GM23338 (cell line): ENCODE measurements at regions not wholly inside any gene's neighbourhood (a gene's known extent, or its start where the extent isn't known, plus 50 kb on each side); places are given as distances from the start of the nearest gene placed in this dataset.

ENCODE experiments used
- ATAC-seq: fragments of 200-7000 bp; cut with Tn5 transposase; 3 replicates; pipeline ENCODE4 v1.9.1; 2020
- DNase-seq: peaks from one replicate; pipeline ENCODE4 v3.0.0-alpha.2; 2015; ENCODE audit warnings: low spot score
- H2AFZ ChIP-seq: fragments of 200-600 bp; sonication (generic); 2 replicates; pipeline ENCODE4 v1.8.0; 2016; ENCODE audit warnings: antibody characterized with exemption, mild to moderate bottlenecking, moderate library complexity
- H3F3A ChIP-seq: fragments of 200-600 bp; sonication (generic); replicated peaks from 2 replicates; pipeline ENCODE4 v1.8.0; 2017; ENCODE audit warnings: antibody characterized with exemption, mixed run types, low read depth
- H3K27ac ChIP-seq: fragments of 200-600 bp; sonication (generic); 2 replicates; pipeline ENCODE4 v1.6.1; 2016; ENCODE audit warnings: low read depth
- H3K27me3 ChIP-seq: fragments of 200-600 bp; sonication (generic); 2 replicates; pipeline ENCODE4 v1.8.0; 2016; ENCODE audit warnings: mild to moderate bottlenecking, mixed run types, moderate library complexity; ENCODE audit not compliant: insufficient read depth
- H3K36me3 ChIP-seq: fragments of 200-600 bp; sonication (generic); 2 replicates; pipeline ENCODE4 v1.8.0; 2016; ENCODE audit warnings: mild to moderate bottlenecking; ENCODE audit not compliant: insufficient read depth
- H3K4me1 ChIP-seq: fragments of 200-600 bp; sonication (generic); 2 replicates; pipeline ENCODE4 v1.8.0; 2016; ENCODE audit warnings: mild to moderate bottlenecking, moderate library complexity; ENCODE audit not compliant: insufficient read depth
- H3K4me2 ChIP-seq: fragments of 200-600 bp; sonication (generic); 2 replicates; pipeline ENCODE4 v1.7.1; 2017; ENCODE audit warnings: mixed run types
- H3K4me3 ChIP-seq: fragments of 200-600 bp; sonication (generic); 2 replicates; pipeline ENCODE4 v1.6.1; 2016; ENCODE audit warnings: mixed run types
- H3K79me2 ChIP-seq: fragments of 200-600 bp; sonication (generic); replicated peaks from 2 replicates; pipeline ENCODE4 v1.8.0; 2017; ENCODE audit warnings: mild to moderate bottlenecking; ENCODE audit not compliant: insufficient read depth
- H3K9me2 ChIP-seq: fragments of 200-600 bp; sonication (generic); 2 replicates; pipeline ENCODE4 v1.8.0; 2017; ENCODE audit not compliant: insufficient read depth
- H4K20me1 ChIP-seq: fragments of 200-600 bp; sonication (generic); replicated peaks from 2 replicates; pipeline ENCODE4 v1.8.0; 2017; ENCODE audit warnings: mild to moderate bottlenecking; ENCODE audit not compliant: insufficient read depth
- H3K27ac Mint-ChIP-seq: 2 replicates; pipeline ENCODE4 v1.8.0; 2020; ENCODE audit warnings: inconsistent platforms, mild to moderate bottlenecking, moderate library complexity, mixed read lengths
- H3K27me3 Mint-ChIP-seq: 3 replicates; pipeline ENCODE4 v1.8.0; 2022; ENCODE audit warnings: low read depth, mild to moderate bottlenecking, moderate library complexity, mixed read lengths, inconsistent platforms; ENCODE audit not compliant: insufficient read depth, poor library complexity
- H3K36me3 Mint-ChIP-seq: 3 replicates; pipeline ENCODE4 v1.8.0; 2021; ENCODE audit warnings: low read depth, mild to moderate bottlenecking, inconsistent platforms, moderate library complexity, mixed read lengths
- H3K4me1 Mint-ChIP-seq: 3 replicates; pipeline ENCODE4 v1.8.0; 2020; ENCODE audit warnings: mild to moderate bottlenecking, inconsistent platforms, mixed read lengths
- H3K4me3 Mint-ChIP-seq: 3 replicates; pipeline ENCODE4 v1.8.0; 2021; ENCODE audit warnings: moderate library complexity, mild to moderate bottlenecking, inconsistent platforms, mixed read lengths
- H3K9me3 Mint-ChIP-seq: 3 replicates; pipeline ENCODE4 v1.8.0; 2020; ENCODE audit warnings: moderate library complexity, mild to moderate bottlenecking, inconsistent platforms, mixed read lengths
- CREB1 ChIP-seq: fragments of 250-450 bp; sonication (Bioruptor Pico); IDR thresholded peaks from 2 replicates; pipeline ENCODE4 v1.5.0; 2020; ENCODE audit warnings: low read depth, mild to moderate bottlenecking, moderate library complexity
- EZH2 ChIP-seq: fragments of 200-600 bp; sonication (generic); IDR thresholded peaks from one replicate; pipeline ENCODE4 v1.8.0; 2017; ENCODE audit warnings: antibody characterized with exemption, mild to moderate bottlenecking, low read depth; ENCODE audit not compliant: unreplicated experiment
- EZH2phosphoT487 ChIP-seq: fragments of 200-600 bp; sonication (generic); IDR thresholded peaks from one replicate; pipeline ENCODE4 v1.8.1; 2018; ENCODE audit warnings: antibody characterized with exemption; ENCODE audit not compliant: unreplicated experiment
- NANOG ChIP-seq: IDR thresholded peaks from 2 replicates; pipeline ENCODE4 v1.6.1; 2016; ENCODE audit warnings: antibody characterized with exemption, borderline replicate concordance
- POLR2AphosphoS5 ChIP-seq: IDR thresholded peaks from 2 replicates; pipeline ENCODE4 v1.6.1; 2016; ENCODE audit warnings: antibody characterized with exemption, low read depth
- STAT1 ChIP-seq: IDR thresholded peaks from one replicate; pipeline ENCODE4 v1.6.1; 2016; ENCODE audit warnings: antibody characterized with exemption; ENCODE audit not compliant: unreplicated experiment
- ZNF114 ChIP-seq: fragments of 250-450 bp; sonication (Bioruptor Pico); IDR thresholded peaks from 2 replicates; pipeline ENCODE4 v1.5.0; 2020; ENCODE audit warnings: mild to moderate bottlenecking, moderate library complexity
- ZNF331 ChIP-seq: fragments of 250-450 bp; sonication (Bioruptor Pico); IDR thresholded peaks from 2 replicates; pipeline ENCODE4 v1.5.0; 2020; ENCODE audit warnings: low read depth, mild to moderate bottlenecking, moderate library complexity
- TF ChIP-seq, protein P1 (sequence below), 2 experiments: fragments of 200-600 bp in 1 of 2; sonication (generic) in 1 of 2; conservative IDR thresholded peaks; 2 replicates each; pipeline versions ENCODE4 v1.5.1 to v1.6.1; 2016 to 2017; ENCODE audit warnings: antibody characterized with exemption in 2 of 2, low read depth in 2 of 2, mild to moderate bottlenecking in 2 of 2, moderate library complexity in 1 of 2
- TF ChIP-seq, protein P2 (sequence below): fragments of 250-450 bp; sonication (Bioruptor Pico); IDR thresholded peaks from 2 replicates; pipeline ENCODE4 v1.5.0; 2020; ENCODE audit warnings: mild to moderate bottlenecking, moderate library complexity
- TF ChIP-seq, protein P3 (sequence below): IDR thresholded peaks from one replicate; pipeline ENCODE4 v1.6.1; 2018; ENCODE audit warnings: antibody characterized with exemption; ENCODE audit not compliant: unreplicated experiment

DNA sequence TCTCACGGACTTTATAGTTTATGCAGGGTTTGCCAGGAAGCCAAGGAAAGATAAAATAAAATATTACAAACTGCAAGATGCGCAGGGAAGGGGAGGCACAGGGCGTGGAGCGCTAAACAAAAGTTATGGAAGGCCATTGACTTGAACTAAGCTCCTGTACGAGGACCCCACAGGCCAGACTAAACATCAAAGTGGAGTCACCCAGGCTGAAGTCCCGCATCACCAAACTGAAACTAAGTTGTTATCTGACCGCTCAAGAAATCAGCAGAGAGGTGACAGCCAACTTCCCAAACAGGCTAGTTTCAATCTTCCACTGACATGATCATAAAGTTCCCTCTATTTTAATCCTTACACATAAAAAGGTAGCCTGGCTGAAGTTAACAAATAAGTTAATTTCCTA lies 90.5 kb upstream of the YWHAQ start:
- no peaks in the 10 kb centered on the region for H3K4me1 ChIP-seq
- H3K36me3 ChIP-seq = no peaks in the 10 kb centered on the region
- no peaks in the 10 kb centered on the region; the same call in 2 of the 3 replicates for H3K4me1 Mint-ChIP-seq
- no peaks in the 10 kb centered on the region for H3K79me2 ChIP-seq
- H3K27me3 Mint-ChIP-seq = no peaks in the 10 kb centered on the region
- TF ChIP-seq EZH2 = no peak
- TF ChIP-seq, protein P1, sequence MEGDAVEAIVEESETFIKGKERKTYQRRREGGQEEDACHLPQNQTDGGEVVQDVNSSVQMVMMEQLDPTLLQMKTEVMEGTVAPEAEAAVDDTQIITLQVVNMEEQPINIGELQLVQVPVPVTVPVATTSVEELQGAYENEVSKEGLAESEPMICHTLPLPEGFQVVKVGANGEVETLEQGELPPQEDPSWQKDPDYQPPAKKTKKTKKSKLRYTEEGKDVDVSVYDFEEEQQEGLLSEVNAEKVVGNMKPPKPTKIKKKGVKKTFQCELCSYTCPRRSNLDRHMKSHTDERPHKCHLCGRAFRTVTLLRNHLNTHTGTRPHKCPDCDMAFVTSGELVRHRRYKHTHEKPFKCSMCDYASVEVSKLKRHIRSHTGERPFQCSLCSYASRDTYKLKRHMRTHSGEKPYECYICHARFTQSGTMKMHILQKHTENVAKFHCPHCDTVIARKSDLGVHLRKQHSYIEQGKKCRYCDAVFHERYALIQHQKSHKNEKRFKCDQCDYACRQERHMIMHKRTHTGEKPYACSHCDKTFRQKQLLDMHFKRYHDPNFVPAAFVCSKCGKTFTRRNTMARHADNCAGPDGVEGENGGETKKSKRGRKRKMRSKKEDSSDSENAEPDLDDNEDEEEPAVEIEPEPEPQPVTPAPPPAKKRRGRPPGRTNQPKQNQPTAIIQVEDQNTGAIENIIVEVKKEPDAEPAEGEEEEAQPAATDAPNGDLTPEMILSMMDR (conservative IDR thresholded peaks at IDR 0.05; ENCODE audit: low read depth in 2 of 2) = no peak
- no peak for TF ChIP-seq ZNF331
- no peak for TF ChIP-seq POLR2AphosphoS5
- TF ChIP-seq, protein P2, sequence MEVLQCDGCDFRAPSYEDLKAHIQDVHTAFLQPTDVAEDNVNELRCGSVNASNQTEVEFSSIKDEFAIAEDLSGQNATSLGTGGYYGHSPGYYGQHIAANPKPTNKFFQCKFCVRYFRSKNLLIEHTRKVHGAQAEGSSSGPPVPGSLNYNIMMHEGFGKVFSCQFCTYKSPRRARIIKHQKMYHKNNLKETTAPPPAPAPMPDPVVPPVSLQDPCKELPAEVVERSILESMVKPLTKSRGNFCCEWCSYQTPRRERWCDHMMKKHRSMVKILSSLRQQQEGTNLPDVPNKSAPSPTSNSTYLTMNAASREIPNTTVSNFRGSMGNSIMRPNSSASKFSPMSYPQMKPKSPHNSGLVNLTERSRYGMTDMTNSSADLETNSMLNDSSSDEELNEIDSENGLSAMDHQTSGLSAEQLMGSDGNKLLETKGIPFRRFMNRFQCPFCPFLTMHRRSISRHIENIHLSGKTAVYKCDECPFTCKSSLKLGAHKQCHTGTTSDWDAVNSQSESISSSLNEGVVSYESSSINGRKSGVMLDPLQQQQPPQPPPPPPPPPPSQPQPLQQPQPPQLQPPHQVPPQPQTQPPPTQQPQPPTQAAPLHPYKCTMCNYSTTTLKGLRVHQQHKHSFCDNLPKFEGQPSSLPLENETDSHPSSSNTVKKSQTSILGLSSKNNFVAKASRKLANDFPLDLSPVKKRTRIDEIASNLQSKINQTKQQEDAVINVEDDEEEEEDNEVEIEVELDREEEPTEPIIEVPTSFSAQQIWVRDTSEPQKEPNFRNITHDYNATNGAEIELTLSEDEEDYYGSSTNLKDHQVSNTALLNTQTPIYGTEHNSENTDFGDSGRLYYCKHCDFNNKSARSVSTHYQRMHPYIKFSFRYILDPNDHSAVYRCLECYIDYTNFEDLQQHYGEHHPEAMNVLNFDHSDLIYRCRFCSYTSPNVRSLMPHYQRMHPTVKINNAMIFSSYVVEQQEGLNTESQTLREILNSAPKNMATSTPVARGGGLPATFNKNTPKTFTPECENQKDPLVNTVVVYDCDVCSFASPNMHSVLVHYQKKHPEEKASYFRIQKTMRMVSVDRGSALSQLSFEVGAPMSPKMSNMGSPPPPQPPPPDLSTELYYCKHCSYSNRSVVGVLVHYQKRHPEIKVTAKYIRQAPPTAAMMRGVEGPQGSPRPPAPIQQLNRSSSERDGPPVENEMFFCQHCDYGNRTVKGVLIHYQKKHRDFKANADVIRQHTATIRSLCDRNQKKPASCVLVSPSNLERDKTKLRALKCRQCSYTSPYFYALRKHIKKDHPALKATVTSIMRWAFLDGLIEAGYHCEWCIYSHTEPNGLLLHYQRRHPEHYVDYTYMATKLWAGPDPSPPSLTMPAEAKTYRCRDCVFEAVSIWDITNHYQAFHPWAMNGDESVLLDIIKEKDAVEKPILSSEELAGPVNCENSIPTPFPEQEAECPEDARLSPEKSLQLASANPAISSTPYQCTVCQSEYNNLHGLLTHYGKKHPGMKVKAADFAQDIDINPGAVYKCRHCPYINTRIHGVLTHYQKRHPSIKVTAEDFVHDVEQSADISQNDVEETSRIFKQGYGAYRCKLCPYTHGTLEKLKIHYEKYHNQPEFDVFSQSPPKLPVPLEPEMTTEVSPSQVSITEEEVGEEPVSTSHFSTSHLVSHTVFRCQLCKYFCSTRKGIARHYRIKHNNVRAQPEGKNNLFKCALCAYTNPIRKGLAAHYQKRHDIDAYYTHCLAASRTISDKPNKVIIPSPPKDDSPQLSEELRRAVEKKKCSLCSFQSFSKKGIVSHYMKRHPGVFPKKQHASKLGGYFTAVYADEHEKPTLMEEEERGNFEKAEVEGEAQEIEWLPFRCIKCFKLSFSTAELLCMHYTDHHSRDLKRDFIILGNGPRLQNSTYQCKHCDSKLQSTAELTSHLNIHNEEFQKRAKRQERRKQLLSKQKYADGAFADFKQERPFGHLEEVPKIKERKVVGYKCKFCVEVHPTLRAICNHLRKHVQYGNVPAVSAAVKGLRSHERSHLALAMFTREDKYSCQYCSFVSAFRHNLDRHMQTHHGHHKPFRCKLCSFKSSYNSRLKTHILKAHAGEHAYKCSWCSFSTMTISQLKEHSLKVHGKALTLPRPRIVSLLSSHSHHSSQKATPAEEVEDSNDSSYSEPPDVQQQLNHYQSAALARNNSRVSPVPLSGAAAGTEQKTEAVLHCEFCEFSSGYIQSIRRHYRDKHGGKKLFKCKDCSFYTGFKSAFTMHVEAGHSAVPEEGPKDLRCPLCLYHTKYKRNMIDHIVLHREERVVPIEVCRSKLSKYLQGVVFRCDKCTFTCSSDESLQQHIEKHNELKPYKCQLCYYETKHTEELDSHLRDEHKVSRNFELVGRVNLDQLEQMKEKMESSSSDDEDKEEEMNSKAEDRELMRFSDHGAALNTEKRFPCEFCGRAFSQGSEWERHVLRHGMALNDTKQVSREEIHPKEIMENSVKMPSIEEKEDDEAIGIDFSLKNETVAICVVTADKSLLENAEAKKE (CRISPR knock-in tag) = no peak
- no peak for TF ChIP-seq NANOG
- no peak for TF ChIP-seq CREB1 (CRISPR knock-in tag)
- no peak for TF ChIP-seq STAT1
- TF ChIP-seq ZNF114 (CRISPR knock-in tag) = no peak
- TF ChIP-seq EZH2phosphoT487 = no peak
- TF ChIP-seq, protein P3, sequence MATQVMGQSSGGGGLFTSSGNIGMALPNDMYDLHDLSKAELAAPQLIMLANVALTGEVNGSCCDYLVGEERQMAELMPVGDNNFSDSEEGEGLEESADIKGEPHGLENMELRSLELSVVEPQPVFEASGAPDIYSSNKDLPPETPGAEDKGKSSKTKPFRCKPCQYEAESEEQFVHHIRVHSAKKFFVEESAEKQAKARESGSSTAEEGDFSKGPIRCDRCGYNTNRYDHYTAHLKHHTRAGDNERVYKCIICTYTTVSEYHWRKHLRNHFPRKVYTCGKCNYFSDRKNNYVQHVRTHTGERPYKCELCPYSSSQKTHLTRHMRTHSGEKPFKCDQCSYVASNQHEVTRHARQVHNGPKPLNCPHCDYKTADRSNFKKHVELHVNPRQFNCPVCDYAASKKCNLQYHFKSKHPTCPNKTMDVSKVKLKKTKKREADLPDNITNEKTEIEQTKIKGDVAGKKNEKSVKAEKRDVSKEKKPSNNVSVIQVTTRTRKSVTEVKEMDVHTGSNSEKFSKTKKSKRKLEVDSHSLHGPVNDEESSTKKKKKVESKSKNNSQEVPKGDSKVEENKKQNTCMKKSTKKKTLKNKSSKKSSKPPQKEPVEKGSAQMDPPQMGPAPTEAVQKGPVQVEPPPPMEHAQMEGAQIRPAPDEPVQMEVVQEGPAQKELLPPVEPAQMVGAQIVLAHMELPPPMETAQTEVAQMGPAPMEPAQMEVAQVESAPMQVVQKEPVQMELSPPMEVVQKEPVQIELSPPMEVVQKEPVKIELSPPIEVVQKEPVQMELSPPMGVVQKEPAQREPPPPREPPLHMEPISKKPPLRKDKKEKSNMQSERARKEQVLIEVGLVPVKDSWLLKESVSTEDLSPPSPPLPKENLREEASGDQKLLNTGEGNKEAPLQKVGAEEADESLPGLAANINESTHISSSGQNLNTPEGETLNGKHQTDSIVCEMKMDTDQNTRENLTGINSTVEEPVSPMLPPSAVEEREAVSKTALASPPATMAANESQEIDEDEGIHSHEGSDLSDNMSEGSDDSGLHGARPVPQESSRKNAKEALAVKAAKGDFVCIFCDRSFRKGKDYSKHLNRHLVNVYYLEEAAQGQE = no peak
- no peaks in the 10 kb centered on the region for H3K9me2 ChIP-seq
- no peak overlapping the region for H3K4me3 ChIP-seq
- no peaks in the 10 kb centered on the region for H3F3A ChIP-seq
- no peaks in the 10 kb centered on the region for H3K27me3 ChIP-seq
- no peak overlapping the region for H3K4me3 Mint-ChIP-seq
- no peak overlapping the region for H3K27ac ChIP-seq
- H3K9me3 Mint-ChIP-seq = no peaks in the 10 kb centered on the region
- no peaks in the 10 kb centered on the region for H4K20me1 ChIP-seq
- H3K4me2 ChIP-seq = no peak overlapping the region
- H2AFZ ChIP-seq = no peak overlapping the region
- no peak overlapping the region for H3K27ac Mint-ChIP-seq
- no peak for ATAC-seq
- no peaks in the 10 kb centered on the region for H3K36me3 Mint-ChIP-seq
- DNase-seq = no peak
